Tibial artery (tissue), 4 donors: ENCODE measurements at regions not wholly inside any gene's neighbourhood (a gene's known extent, or its start where the extent isn't known, plus 50 kb on each side); places are given as distances from the start of the nearest gene placed in this dataset.

ENCODE experiments used
- DNase-seq, 2 donors: peaks; one replicate each; pipeline ENCODE4 v3.0.0-alpha.2; 2019
- H3K27ac ChIP-seq, 2 donors: fragments of 200-600 bp; sonication (generic) in 1 of 2; 1 replicate in 1 of 2; 2 replicates in 1 of 2; pipeline ENCODE4 v1.5.1; 2018 to 2019; ENCODE audit warnings: mild to moderate bottlenecking in 1 of 2
- H3K27me3 ChIP-seq, 2 donors: fragments of 200-600 bp; sonication (generic) in 1 of 2; one replicate each; pipeline versions ENCODE4 v1.5.1 to v1.6.0; 2016 to 2019
- H3K36me3 ChIP-seq, 3 donors: fragments of 200-600 bp; sonication (generic) in 2 of 3; one replicate each; pipeline ENCODE4 v1.5.1; 2016 to 2019; ENCODE audit warnings: mild to moderate bottlenecking in 2 of 3
- H3K4me1 ChIP-seq, 4 donors: fragments of 200-600 bp; sonication (generic) in 2 of 4; 1 replicate in 3 of 4; 2 replicates in 1 of 4; pipeline ENCODE4 v1.5.1; 2016 to 2019
- H3K4me3 ChIP-seq, 2 donors: fragments of 200-600 bp; sonication (generic) in 1 of 2; 1 replicate in 1 of 2; 2 replicates in 1 of 2; pipeline ENCODE4 v1.5.1; 2018 to 2019; ENCODE audit warnings: mild to moderate bottlenecking in 2 of 2
- H3K9me3 ChIP-seq, 3 donors: fragments of 200-600 bp; sonication (generic) in 1 of 3; one replicate each; pipeline ENCODE4 v1.5.1; 2016 to 2019
- CTCF ChIP-seq, 2 experiments: fragments of 200-600 bp in 1 of 2; fragments of 450-650 bp in 1 of 2; IDR thresholded peaks; one replicate each; pipeline ENCODE4 v1.5.1; 2017 to 2019; ENCODE audit warnings: antibody characterized with exemption in 2 of 2, mild to moderate bottlenecking in 1 of 2, moderate library complexity in 1 of 2
- intact Hi-C: fragments of 100-400 bp; cut with DNase I; formaldehyde crosslinking; loops from one replicate; pipeline ENCODE4 v1.15.0; 2023; ENCODE audit warnings: low total_unique reads

- peaks cover 0 to 22% (median 14%) of the 10 kb centered on the region in 3 donors for H3K36me3 ChIP-seq
- H3K9me3 ChIP-seq: no peaks in the 10 kb centered on the region
- no peak overlapping the region for H3K27ac ChIP-seq
- no peak for TF ChIP-seq CTCF (IDR thresholded peaks at IDR 0.05)
- H3K4me1 ChIP-seq: no peaks in the 10 kb centered on the region
- intact Hi-C loops: no loop called here
- H3K4me3 ChIP-seq: no peak overlapping the region
- H3K27me3 ChIP-seq: no peaks in the 10 kb centered on the region
- no peak for DNase-seq
These were observed 137.0 kb downstream of the KATNIP start for GRCh38 chr16:27686926-27687325.

GRCh38 chr16:27687605-27688004, 137.7 kb downstream of the KATNIP start:
- TF ChIP-seq CTCF (IDR thresholded peaks at IDR 0.05): no peak
- no peaks in the 10 kb centered on the region for H3K4me1 ChIP-seq
- intact Hi-C loops: no loop called here
- no peaks in the 10 kb centered on the region for H3K27me3 ChIP-seq
- DNase-seq: no peak
- peaks cover 0 to 17% (median 7%) of the 10 kb centered on the region in 3 donors for H3K36me3 ChIP-seq
- H3K9me3 ChIP-seq: no peaks in the 10 kb centered on the region
- no peak overlapping the region for H3K27ac ChIP-seq
- H3K4me3 ChIP-seq: no peak overlapping the region

GRCh38 chr16:27689711-27690110, 139.8 kb downstream of the KATNIP start:
- Histone ChIP-seq H3K9me3 (no peaks in the 10 kb centered on the region), H3K4me3 (no peak overlapping the region), H3K36me3 (no peaks in the 10 kb centered on the region), H3K4me1 (no peaks in the 10 kb centered on the region), H3K27me3 (no peaks in the 10 kb centered on the region), H3K27ac (no peak overlapping the region)
- intact Hi-C loops: no loop called here
- DNase-seq: no peak
- no peak for TF ChIP-seq CTCF (IDR thresholded peaks at IDR 0.05)

GRCh38 chr16:27690608-27691007, 140.7 kb downstream of the KATNIP start:
- no peak overlapping the region for H3K4me3 ChIP-seq
- peak in 1 of 2 experiments; percentile 36 for TF ChIP-seq CTCF (IDR thresholded peaks at IDR 0.05)
- intact Hi-C loops: no loop called here
- no peak overlapping the region for H3K27ac ChIP-seq
- no peaks in the 10 kb centered on the region for H3K4me1 ChIP-seq
- H3K9me3 ChIP-seq: no peaks in the 10 kb centered on the region
- DNase-seq: no peak
- no peaks in the 10 kb centered on the region for H3K27me3 ChIP-seq
- H3K36me3 ChIP-seq: no peaks in the 10 kb centered on the region

GRCh38 chr16:27691721-27692120, 141.8 kb downstream of the KATNIP start:
- H3K36me3 ChIP-seq: peaks cover 0 to 4% (median 0%) of the 10 kb centered on the region in 3 donors
- no peak overlapping the region for H3K27ac ChIP-seq
- H3K4me3 ChIP-seq: no peak overlapping the region
- DNase-seq: peak in 1 of 2 donors; percentile 12
- no peak for TF ChIP-seq CTCF (IDR thresholded peaks at IDR 0.05)
- H3K27me3 ChIP-seq: no peaks in the 10 kb centered on the region
- H3K4me1 ChIP-seq: no peaks in the 10 kb centered on the region
- H3K9me3 ChIP-seq: no peaks in the 10 kb centered on the region
- intact Hi-C loops: no loop called here

- intact Hi-C loops: no loop called here
- peak in 1 of 2 donors; percentile 38 for DNase-seq
- Histone ChIP-seq H3K4me1 (no peaks in the 10 kb centered on the region), H3K36me3 (peaks cover 0 to 7% (median 0%) of the 10 kb centered on the region in 3 donors), H3K27me3 (no peaks in the 10 kb centered on the region), H3K9me3 (no peaks in the 10 kb centered on the region), H3K4me3 (no peak overlapping the region), H3K27ac (no peak overlapping the region)
- TF ChIP-seq CTCF (IDR thresholded peaks at IDR 0.05): no peak
These were observed 142.6 kb downstream of the KATNIP start for GRCh38 chr16:27692576-27692975.
